Sciatic nerve (tissue), 2 donors: ENCODE measurements at regions not wholly inside any gene's neighbourhood (a gene's known extent, or its start where the extent isn't known, plus 50 kb on each side); places are given as distances from the start of the nearest gene placed in this dataset.

Experiments used
- ATAC-seq: fragments of 200-7000 bp; cut with Tn5 transposase; one replicate; pipeline ENCODE4 v1.9.1; 2020; ENCODE audit warnings: mild to moderate bottlenecking, moderate library complexity
- DNase-seq: peaks from one replicate; pipeline ENCODE4 v3.0.0-alpha.2; 2020; ENCODE audit warnings: low spot score
- intact Hi-C: fragments of 100-400 bp; cut with DNase I; formaldehyde crosslinking; loops from one replicate; pipeline ENCODE4 v1.14.2; 2022
- donor health status: DM: no; HTN: no; CAD: no.
- donor health status: DM: no; HTN: no; CAD: no.

DNA sequence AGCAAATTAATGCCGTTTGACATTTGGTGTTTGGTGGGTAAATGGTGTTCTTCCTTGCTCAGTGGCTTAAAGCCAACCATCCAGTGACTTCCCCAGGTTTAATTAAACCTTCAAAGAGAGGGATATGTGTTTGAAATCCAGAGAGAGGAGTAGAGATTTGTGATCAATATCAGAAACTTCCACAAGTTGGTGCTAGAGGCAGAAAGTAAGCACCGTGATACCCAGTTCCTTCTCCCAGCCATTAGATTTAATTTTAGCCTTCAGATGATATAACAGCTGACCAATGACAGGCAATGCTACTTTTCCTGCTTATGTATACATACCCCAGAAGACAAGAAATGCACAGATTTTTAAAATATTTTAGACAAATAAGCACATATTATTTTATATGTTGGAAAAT is 398.5 kb downstream of the CDH2 start:
- no peak for ATAC-seq
- intact Hi-C loops: no loop called here
- DNase-seq: no peak

DNA sequence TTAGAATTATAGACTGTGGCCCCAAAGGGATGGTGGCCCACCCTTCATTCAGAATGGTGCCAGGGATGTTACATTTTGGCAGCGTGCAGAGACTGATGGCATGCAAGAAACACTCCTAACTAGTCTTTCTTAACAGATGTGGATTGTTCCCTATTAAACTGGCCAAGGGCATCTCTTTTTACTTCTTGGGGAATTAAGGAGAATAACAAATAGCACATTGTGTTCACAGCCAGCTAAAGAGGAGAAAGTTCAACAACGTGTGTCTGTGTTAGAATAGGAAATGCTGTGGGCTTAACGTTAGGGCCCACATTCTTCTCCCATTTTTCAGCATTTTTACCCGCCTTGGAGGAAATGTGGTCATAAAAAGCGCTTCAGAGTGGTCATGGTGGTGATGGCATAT is 404.8 kb downstream of the CDH2 start:
- intact Hi-C loops: no loop called here
- DNase-seq (no peak), ATAC-seq (no peak)

DNA sequence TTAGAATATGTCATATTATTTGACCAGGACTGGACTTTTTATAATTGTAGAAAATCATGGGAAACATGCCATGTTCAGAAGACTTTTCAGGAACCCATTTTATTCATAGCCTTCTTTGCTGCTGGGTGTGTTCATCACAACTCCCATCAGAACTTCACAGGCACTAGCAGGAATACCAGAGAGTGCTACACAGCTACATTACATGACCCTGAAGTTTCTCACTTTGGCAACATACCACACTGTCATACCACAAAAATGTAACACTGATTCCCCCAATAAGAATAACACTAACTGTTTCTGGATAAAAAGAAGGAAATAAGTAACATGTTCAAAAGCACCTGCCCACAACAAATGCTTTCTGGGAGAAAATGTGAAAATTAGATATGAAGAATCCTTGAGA is 405.4 kb downstream of the CDH2 start:
- DNase-seq (no peak), ATAC-seq (no peak)
- intact Hi-C loops: no loop called here

DNA sequence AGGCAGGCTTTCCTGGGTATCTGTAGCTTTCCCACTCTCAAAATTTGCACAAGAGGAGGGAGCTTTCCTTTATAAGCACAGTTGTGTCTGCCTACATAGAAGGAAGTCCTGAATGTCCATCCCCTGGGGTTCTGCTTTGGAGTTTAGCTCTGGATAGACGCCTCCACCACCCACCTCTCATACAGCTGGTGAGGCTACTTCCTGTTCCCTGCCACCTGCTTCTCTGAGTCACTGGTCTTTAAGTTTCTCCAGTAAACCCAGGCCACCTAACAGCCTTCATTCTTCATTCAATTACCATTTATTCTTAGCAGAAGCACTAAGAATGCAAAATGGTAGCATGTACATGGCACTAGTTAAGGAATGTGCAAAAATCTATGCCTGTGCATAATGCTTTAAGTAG is 407.8 kb downstream of the CDH2 start:
- DNase-seq (no peak), ATAC-seq (no peak)
- intact Hi-C loops: no loop called here

DNA sequence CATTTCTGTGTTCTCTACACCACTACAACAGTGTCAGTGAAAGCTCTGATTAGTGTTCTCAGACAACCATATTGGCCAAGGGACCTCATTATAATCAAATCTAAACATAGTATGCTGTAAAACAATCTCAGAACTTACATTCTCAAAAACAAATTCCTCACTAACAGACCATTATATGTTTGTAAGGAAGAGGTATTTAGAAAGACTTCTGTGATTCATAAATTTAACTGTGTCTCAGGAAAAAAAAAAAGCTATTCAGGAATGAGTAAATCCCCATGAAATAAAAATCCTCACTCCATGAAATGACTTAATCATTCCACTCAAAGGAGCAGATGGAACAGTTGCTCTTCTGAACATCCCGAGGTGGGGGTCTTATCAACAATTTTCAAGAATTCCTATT is 413.0 kb downstream of the CDH2 start:
- ATAC-seq (no peak), DNase-seq (no peak)
- intact Hi-C loops: no loop called here

DNA sequence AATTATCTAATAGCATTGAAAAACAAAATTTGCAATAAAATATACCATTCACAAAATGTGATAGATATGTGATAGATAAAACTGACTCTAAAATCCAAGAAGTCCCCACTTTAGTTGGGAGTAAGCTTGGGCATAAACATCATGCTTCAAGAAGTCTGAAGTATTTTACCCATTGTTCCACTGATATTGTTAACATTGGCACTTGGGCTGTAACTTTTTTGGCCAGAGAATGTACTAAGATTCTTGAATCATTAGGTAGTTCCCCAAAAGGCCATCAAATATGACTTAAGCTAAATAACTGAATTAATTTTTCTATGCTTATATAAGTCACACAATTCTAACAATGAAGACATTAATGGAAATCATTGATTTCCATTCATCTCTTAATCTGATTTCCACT is 413.6 kb downstream of the CDH2 start:
- DNase-seq: no peak
- intact Hi-C loops: no loop called here
- no peak for ATAC-seq

DNA sequence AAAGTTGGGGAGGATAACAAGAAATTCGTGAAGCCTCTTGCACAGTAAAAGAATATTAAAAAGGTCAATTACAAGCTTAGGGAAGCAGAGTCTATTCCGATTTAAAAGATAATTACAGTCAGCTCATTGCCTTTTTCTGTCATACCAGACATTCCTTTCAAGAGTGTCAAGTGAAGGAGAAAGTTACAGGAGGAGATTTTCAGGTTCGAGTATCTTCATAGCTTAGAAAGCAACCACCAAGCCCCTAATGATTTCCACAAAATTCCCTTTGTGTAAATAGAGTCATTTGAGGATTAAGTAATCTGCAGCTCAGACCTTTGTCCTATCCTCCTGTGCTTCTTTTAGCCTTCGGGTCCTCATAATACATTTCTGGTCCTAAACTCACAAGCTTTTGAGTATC is 414.9 kb downstream of the CDH2 start:
- DNase-seq (no peak), ATAC-seq (no peak)
- intact Hi-C loops: no loop called here

DNA sequence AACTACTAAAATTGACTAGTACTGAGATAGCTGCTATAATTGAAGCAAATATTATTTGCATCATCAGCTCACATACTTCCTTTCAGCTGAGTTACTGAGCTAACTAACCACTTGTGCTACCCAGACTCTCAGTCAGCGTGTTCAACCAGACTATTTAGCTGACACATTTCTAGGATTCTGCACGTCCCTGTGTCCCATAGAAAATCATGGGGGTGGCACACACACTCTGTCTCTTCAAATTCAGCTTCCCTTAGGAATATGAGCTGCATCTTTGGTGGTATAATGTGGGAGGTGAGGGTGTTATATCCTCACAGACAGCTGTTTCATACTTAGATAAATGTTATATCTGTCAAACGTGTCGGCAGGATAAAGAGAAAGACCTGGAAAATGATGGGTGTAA is 424.0 kb downstream of the CDH2 start:
- DNase-seq: no peak
- intact Hi-C loops: no loop called here
- ATAC-seq: no peak

DNA sequence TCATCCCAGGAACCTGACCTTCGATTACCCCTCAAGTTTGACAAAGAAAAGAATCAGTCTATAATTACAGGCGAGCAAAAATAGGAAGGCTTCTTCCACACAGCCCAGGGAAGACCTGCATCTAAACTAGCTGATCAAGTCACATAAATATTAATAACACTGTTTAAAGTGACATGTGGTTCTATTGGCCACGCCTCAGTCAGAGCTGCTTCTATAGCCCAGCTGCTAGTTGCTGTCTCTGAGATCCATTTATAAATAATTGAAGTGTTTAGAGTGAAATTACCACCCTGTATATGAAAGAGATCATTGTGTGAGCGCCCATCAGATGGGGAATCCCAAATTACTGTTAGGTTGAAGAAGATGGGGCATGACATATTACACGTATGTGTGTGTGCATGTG is 426.0 kb downstream of the CDH2 start:
- intact Hi-C loops: no loop called here
- DNase-seq (no peak), ATAC-seq (no peak)

DNA sequence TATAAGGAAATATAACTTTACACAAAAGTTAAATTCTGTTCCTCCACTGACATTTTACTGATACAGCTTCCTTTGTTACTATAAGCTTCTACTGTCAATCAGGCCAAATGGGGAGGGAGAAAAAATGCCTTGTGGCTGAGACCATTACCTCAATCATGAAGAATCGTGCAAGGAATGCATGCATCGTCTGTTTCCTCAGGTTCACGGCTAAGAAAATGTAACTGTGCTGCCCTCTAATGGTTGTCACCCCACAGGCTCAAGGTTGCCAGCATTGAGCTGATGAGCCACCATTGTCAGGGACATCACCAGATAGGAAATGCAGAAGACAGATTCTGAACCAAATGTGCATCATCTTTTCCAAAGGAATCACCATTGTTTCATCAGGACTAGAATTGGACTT is 426.9 kb downstream of the CDH2 start:
- ATAC-seq: peak; percentile 49
- intact Hi-C loops: no loop called here

DNA sequence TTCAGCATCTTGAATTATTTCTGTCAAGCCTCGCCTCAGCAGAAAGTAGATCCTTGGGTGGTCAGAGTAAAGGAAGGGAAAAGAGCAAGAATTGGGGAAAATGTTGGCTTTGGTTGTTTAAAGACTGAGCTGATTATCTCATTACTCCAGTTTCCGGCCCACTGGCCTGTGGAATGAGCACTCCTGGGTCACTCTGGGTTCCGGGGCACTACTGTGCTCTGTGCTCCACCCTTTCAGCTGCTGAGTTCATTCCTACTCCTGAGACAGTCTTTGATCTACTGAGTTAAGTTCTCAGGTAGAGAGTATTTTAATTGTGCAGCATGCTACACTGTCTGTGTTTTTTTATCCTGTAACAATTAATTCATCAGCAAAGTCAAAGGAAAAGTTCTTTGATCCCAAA is 427.7 kb downstream of the CDH2 start:
- intact Hi-C loops: no loop called here
- DNase-seq (no peak), ATAC-seq (no peak)

More for the DNA sequence above, 426.9 kb downstream of the CDH2 start:
- DNase-seq: no peak

DNA sequence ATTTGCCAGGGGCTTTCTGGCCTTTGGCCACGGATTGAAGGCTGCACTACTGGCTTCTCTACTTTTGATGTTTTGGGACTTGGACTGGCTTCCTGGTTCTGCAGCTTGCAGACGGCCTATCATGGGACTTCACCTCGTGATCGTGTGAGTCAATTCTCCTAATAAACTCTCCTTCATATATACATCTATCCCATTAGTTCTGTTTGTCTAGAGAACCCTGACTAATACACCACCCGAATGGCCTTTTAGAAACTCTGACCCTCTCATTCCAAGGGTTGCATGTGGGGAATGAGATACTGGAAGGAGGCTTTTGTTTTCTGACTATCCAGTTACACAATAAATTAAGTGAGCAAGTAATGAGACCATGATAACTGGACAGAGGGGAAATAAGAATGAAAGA is 430.7 kb downstream of the CDH2 start:
- intact Hi-C loops: no loop called here
- ATAC-seq (no peak), DNase-seq (no peak)

DNA sequence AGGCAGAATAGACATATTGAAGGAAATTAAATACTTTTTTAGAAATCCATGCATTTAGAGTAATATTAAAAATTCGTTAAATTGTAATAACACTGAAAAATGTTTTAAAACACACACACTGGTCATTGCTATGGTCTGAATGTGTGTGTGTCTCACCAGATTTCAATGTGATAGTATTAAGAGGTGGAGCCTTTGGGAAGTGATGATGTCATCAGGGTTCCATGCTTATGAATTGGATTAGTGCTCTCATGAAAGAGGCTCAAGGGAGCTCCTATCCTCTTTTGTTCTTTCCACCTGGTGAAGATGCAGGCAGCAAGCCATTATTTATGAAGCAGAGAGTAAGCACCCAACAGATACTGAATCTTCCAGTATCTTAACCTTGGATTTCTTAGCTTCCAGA is 441.8 kb downstream of the CDH2 start:
- DNase-seq (no peak), ATAC-seq (no peak)
- intact Hi-C loops: no loop called here

DNA sequence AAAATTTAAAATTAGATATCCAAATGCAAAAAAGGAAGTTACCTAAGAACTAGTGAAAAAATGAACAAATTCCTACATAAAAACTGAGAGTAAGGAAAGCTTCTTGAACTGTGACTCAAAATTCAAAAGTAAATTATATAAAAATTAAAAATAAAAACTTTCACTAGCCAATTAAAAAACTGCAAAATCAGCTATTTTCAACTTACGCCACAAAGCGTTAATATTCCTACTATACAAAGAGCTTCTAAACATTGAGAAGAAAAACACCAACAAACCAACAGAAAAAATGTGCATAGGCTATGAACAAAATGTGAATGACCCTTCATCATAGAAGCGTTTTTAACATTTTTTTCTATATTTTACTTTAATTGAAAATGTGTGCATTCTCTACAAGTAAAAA is 445.7 kb downstream of the CDH2 start:
- ATAC-seq (no peak), DNase-seq (no peak)
- intact Hi-C loops: no loop called here

DNA sequence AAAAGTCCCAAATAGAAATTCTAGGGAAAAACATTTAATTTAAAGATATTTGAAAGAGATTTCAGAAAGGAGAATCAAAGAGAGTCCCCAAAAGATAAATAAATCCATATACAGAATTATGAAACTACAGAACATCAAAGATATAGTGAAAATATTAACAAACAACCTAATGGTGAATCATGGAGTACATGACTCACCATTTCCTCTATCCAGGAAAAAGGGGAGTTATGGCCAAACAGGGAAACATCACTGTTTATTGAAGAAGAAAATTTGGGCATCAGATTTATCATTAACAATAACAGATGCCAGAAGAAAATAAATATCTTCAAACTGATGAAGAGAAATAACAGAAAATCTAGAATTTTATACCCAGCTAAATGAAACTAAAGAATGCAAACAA is 448.3 kb downstream of the CDH2 start:
- ATAC-seq: no peak
- DNase-seq: no peak
- intact Hi-C loops: no loop called here

DNA sequence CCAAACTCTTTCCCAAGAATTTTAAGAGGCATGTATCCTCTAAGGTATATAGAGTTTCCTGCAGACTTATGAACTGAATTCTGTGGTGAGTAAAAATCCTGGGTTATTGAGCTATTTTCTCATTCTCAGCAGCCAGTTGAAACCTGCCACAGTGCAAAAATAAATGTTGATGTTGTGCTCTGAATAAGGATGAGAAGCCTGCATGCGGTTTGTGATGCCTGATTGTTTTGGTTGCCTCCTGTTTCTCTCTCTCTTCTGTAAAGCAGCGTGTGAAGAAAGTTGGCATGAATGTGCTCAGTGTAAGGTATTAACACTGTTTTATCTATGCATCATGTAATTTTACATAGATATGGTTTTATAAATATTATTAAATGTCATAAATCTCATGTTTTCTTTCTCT is 452.6 kb downstream of the CDH2 start:
- ATAC-seq (no peak), DNase-seq (no peak)
- intact Hi-C loops: no loop called here

DNA sequence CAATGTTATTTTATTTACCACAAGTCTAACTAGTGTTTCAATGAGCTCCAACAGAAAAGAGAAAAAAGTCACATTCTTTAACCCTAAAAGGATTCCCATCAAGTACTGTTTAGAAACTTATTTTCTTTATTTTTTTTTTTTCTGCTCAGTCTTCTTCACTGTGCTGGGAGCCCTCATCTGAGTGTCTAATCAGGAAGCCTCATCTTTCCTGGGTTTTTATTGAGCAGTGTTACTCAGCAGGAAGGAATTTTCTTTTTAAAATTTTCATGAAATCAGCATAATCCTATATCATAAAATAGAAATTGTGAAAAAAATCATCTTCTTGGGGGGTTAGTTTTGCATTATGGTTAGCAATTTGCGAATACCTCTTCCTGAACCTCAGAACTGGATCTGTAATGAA is 453.8 kb downstream of the CDH2 start:
- intact Hi-C loops: no loop called here
- DNase-seq (no peak), ATAC-seq (no peak)

DNA sequence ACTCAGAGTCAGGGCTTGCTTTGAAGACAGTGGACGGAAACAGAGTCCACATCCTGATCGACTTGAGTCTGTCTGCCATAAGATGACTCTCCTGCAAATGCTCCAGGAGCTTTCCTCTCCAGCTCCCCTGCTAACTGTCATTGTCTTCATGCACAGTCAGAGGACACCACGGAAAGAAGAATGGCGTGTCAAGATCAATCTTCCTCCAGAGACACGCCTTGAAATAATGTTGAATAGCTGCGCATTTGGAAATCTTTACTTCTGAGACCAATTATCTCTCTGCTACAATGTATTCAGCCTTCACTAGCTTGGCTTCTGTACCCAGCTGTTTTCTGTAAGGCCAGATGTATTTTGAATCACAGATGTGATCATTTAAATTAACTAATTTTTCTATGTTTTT is 457.2 kb downstream of the CDH2 start:
- DNase-seq (no peak), ATAC-seq (no peak)
- intact Hi-C loops: no loop called here

DNA sequence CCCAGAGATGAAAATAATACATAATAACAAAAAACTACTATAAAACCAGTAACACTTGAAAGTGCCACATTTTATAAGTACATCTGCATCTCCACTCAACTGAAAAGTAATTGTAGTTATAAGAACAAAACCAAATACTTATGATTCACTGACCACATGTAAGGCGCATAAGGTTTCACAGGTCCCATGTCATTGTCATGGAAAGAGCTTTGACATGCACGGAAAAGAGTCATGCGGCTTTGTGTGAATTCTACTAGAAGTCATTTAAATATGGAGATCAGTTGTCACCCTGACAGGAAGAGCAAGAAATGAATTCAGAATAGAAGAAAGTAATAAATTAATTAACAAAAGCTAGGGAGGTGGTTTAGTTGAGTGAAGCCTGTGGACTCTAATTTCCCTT is 459.1 kb downstream of the CDH2 start:
- no peak for ATAC-seq
- no peak for DNase-seq
- intact Hi-C loops: no loop called here

DNA sequence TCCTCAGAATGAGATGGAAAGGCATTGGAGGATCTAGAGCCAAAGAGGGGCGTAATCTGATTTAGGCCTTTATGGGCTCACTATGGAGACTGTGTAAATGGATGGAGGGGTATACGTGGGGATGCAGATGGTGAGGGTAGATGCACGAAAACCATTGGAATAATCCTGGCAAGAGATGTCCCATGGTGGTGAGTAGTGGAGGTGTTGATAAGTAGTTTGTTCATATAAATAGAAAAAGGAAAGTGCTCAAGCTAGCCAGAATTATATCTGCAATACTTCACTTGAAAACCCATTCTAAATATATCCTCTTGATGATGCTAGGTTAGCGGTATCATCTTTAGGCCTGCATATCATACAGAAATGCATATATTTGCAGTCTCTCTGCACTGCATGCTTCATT is 459.7 kb downstream of the CDH2 start:
- ATAC-seq (no peak), DNase-seq (no peak)
- intact Hi-C loops: no loop called here

DNA sequence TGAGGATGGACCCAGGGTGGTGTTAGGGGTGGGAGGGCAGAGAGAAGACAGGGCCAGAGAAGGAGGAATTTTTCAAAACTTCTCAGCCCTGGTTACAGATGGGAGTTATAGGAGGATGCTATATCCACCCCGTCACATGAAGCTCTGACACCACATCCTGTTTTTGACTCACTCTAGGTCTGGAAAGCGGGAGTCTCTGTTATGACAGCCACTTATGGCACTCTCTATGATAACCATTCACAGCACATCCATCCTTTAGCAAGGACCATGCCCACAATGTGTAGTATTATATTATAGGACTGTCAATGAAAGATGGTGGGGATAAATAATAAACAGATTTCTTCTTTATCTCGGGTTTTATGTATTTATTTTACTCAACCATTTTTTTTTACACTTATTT is 461.2 kb downstream of the CDH2 start:
- intact Hi-C loops: no loop called here
- DNase-seq (no peak), ATAC-seq (no peak)

DNA sequence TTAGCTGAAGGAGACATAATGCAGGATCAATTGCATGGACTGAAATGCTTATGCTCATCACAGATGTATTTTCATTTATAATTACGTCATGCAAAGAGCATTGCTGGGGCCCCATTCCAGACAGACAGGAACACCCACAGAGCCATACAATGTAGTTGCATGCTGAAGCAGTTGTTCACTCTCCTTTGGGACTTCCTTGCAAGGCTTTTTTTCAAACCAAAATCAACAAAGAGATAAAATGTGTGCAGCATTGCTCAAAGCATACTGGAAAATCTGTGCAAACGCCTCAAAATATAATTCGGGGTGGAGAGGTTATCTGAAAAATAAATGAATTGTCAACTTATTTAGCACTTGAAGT is 463.2 kb downstream of the CDH2 start:
- intact Hi-C loops: no loop called here
- peak; percentile 56 for ATAC-seq
- no peak for DNase-seq
